RKO (cell line): ENCODE measurements at regions not wholly inside any gene's neighbourhood (a gene's known extent, or its start where the extent isn't known, plus 50 kb on each side); places are given as distances from the start of the nearest gene placed in this dataset.
A peak's percentile ranks its signal among the peaks of the same experiment; 100 is the strongest.
"Not testable (repeated sequence)": the region's sequence is repeated elsewhere in the genome, so short reads cannot be mapped to it uniquely, and the experiment has no call there.

ENCODE experiments used
- DNase-seq: peaks from one replicate; pipeline ENCODE4 v3.0.0-alpha.2; 2016; ENCODE audit warnings: low spot score

DNA sequence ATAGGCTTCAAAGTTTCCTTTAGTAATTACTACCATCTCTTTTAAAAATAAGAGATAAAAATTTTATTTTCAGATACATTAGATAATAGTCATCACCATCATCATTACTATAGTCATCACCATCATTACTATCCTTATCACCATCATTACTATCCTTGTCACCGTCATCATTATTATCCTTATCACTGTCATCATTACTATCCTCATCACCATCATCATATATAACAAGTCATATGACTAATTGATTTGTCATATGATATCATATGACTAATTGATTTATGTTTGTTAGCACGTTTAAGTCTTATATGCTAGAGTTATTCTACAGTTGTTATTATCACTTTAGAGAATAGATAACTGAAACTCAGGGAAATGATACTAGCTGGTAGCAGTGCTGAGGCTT lies 382.1 kb upstream of the CDH18 start:
- peak; percentile 59 for DNase-seq

DNA sequence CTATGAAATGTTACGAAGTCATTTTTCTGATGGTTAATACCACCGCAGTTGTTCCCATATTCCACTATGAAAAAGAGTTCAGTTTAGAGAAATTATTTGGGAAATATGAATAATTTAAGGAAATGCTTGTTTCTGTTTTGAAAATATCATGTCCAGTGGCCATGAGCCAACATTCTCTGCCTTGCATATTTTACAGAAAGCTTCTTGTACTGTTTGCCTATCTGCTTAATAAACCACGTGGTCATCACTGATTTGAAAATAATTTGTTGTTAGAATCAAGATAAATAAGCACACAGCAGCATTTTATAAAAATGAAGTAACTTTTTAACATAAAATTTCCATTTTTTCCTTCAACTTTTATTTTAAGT lies 381.5 kb upstream of the CDH18 start:
- DNase-seq: no peak

DNA sequence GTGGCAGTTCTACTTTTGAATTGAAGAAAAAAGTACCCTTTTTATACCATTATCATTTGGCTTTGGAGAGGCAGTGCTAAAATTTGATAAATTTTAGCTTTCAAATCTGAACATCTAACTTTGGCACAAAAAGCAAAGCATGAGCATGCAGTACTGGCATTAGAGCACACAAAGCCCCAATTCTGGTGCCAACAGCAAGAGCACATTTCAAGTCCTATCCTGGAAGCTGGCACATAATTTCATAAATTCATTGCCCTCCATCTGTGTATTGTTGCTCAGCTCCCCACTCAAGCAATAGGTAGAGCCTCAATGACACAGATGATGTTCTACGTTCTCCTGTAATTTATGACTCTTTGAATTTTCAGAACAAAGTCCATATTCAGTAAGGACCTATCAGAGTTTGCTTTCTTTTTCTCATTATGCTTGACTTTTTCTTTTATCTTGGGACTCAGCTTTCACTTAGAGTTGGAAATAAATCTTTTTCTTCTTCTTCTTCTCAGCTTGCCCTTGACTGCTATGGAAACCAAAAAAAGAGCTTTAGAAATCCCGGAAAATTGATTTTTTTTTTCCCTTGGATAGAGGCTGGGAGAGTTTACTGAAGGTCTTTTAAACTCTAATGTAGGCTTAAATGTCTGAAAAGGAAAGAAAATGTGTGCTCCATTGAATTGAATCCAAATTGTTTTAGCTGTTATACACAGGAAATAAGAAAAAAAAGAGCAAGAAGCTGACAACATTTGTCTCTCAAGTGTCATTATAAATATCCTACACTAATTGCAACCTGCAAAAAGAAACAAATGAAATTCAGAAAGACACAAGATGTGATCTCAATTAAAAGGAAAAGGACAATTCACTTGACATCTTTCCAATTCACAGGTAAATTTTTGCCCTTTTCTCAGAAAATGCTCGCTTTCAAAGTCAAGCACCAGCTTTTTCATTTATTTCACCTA lies 380.8 kb upstream of the CDH18 start:
- DNase-seq: no peak

DNA sequence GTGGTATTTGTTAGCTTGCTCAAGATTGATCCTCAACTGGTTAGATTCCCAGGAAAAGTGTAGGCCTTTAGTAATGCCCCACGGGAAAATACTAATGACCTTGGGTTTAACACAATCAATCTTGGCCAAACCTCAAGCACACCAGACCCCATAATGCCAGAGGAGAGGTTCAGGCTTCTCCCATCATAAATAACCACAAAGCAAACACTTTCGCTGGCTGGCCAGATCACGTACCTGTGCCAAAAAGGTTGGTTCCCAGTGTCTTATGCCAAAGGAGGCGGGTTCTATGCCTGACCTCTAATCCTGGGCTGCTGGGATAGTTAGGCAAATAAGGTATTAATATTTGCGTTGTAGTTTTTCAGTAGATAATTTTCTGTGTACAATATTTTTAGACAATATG lies 379.2 kb upstream of the CDH18 start:
- DNase-seq: no peak

DNA sequence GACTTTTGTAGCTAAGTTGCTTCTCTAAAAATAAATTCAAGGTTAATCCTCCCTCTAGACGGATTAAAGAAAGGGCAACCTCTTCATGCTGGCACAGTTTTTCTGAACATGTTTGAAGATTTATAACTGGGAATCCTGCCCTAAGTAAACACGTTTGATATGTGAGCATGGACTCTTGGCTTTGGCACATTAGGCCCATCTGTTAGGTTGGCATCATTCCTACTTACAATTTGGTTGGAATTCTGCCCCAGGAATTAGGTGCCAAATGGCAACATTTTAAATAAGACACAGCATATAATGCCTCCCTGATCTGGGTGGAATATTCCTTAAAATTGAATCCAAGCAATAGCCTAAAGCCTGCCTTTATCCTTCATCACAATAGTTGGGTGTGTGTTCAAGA lies 372.3 kb upstream of the CDH18 start:
- no peak for DNase-seq

DNA sequence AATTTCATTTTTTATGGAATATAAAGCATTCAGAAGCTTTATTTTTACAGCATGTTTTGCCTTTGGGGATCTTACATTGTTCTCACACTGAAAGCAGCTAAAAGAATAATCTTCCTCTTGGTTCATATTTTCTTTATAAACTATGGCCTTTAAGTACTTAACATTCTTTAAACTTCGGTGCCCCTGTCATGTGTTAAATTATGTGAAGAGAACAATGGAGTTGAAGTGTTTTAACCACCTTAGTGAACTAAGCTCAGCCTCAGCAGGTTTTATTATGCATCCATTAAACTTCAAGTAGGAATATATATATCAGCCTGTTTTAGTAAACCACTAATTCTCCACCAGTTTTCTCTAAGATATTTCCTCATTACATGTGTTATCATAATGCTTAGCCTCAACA lies 371.4 kb upstream of the CDH18 start:
- DNase-seq: no peak

DNA sequence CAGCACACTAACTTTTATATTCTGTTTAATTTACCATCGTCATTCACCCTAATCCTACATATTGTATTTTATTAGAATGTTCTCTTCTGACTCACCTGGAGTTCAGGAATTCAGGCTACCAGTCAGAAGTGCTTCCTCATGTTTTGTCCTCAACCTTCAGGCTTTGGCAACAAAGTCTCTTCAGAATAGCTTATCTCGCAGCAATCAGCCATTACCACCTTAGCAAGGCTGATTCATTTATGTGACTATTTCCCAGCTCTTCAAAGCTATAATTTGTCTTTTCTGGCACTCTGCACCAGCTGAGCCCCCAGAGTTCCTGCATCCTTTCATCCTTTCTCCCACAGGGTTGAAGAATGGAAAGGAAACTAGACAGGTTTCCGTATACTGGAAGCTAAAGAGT lies 365.5 kb upstream of the CDH18 start:
- DNase-seq: no peak

DNA sequence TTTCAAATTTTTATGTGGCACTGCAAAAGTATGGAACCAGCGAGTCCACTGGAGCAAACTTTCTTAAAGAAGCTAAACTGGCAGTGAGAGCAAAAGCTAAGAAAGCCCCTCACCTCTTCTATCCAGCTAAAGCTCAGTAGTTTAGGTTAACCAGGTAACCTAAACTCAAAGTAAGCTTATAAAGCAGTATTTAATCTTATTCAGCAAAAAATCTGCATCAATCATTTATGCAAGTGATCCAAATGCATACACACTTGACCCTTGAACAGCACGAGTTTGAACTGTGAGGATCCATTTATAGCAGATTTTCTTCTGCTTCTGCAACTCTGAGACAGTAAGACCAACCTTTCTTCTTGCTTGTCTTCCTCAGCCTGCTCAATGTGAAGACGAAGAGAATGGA lies 363.8 kb upstream of the CDH18 start:
- no peak for DNase-seq

DNA sequence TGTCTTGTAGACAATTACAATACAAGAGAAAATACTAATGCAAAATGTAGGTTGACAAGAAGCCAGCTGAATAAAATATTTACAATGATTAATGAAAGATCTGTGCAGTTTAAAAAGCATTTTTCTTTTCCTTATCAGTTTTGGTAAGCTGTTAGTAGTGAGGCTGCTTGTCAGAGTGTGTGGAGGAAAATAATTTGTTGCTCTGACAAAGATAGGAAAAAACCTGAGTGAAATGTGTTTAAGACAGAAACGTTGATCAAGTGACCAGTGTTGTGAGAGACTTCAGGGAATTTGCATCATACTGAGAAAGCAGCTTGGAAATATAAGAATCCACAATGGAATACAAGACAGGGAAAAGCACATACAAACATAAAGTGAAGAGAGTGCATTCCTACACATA lies 360.3 kb upstream of the CDH18 start:
- no peak for DNase-seq

DNA sequence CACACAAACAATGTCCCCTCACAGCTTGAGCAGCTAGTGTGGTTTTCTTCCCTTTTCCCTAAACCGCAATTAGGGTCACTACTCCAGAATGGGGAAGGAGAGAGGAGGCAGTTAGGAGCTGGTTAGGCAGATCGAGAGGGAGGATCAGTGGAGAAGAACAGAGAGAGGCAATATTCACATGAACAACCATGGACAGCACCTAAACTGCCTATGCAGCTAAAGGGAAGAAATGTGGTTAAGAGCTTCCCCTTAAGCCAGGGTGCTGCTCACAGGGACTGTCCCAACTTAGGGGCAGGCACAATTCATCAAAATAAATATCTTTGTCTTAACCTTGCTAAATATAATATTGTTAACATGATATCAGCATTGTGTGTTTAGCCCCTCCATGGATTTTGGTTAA lies 359.3 kb upstream of the CDH18 start:
- DNase-seq: no peak

DNA sequence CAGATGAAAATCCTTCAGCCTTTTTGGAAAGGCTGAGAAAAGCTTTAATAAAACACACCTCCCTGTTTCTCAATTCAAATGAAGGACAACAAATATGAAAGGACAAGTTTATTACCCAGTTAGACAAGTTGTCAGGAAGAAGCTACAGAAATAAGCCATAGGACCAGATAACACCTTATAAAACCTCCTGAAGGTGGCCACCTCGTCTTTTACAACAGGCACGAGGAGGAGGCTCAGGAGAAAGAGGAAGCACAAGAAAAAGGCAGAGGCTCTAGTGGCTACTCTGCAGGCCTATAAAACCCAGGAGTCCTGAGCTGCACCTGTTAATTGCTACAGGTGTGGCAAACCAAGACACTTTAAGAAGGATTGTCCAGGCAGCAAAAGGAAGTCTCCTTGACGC lies 352.1 kb upstream of the CDH18 start:
- DNase-seq: no peak

DNA sequence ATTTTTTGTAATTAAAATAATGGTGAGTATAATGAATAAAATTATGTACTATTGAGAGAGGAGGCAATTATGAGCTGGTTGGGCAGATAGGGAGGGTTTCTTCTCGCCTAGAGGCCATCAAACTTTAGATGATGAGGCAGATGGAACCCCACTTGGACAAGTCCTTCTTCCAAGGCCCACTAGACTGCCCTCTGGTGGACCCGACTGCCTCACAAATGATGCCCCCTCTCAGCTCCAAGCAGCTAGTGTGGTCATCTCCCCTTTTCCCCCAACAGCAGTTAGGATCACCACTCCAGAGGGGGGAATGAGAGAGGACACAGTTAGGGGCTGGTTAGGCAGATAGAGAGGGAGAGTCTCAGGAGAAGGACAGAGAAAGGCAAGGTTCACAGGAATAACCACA lies 348.0 kb upstream of the CDH18 start:
- no peak for DNase-seq

DNA sequence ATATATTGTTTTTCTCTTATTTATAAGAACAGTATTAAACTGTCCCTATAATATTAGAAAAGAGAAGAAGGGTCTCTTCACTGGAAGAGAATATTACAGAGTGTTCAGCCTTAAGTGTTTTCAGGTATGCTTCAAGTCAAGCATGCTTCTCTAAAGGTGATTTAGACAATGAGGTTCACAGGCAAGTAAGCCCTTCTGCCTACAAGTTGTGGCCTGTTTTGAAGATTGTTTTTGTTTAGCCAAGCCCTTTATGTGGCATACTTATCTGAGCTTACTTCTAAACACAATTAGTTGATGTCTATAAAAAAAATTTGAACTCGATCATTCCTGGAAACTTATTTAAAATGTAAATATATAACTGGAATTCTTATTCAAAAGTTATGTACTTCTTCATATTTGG lies 343.8 kb upstream of the CDH18 start:
- no peak for DNase-seq

DNA sequence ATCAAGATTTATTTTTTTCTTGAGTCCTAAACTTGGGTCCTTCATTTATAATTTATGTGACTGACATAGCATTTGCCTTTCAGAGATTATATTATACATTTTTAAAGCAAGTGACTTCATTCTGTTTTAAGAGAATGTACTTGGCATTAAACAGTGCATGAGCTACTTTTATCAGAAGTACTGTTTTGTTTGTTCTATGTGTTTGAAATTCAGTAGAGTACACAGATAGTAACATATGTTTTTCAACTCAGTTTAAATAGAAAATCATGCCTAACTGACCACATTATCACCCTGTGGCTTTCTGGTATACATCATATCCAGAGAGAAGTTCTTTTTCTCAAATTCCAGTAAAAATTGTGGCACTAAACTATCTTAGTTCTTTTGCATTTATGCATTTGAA lies 335.3 kb upstream of the CDH18 start:
- no peak for DNase-seq

DNA sequence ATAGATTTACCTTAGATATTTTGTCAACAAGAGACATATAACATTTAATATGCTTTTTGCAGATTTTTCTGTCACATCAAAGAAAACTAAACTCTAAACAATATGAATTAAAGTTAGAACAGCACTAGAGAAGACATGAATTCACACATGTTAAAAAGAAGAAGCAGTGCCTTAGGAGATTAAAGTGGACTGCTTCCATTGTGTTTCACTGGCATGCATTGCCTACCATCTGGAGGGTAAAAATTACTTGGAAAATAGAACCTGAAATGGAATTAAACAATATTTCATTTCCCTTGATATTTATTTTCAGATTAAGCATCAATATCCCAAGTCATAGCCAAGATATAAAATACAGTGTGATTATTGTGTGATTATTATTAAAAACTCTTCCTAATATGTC lies 319.4 kb upstream of the CDH18 start:
- DNase-seq: no peak

DNA sequence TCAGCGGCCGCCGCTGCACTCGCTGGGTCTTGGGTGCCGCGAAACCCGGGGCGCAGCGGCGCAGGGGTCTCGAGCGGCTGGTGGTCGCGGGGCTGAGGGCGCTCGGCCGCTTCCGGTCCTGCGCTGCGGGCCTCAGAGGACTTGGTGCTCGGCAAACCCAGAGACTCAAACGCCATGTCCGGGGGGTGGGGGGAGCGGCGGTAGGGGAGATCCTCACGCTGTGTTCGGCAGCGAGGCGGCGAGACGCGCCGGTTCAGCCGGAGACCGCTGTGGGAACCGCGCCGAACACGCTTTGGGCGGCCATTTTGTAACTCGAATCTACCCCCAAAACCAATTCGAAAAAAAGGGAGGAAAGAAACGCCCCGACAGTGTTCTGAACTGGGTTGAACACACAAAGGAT lies 317.5 kb upstream of the CDH18 start:
- DNase-seq: no peak

DNA sequence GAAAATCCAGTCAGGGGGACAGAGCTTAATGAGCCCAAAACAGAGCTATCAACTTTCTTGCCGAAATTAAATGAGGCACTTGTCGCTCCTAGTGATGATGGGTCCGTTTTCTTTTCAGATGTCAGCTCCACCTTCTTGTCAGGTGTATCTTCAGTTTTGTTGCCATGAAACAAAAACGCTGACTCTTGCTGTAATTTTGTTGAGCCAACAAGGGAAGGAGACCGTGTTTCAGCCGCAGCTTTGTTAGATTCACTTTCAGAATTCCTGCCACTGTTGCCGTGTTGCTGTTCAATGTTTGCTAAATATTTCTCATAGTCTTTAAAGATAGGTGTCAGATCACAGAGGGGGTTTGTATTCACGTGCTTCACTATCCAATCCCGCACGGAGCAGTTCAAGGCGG lies 316.6 kb upstream of the CDH18 start:
- not testable (repeated sequence) for DNase-seq

DNA sequence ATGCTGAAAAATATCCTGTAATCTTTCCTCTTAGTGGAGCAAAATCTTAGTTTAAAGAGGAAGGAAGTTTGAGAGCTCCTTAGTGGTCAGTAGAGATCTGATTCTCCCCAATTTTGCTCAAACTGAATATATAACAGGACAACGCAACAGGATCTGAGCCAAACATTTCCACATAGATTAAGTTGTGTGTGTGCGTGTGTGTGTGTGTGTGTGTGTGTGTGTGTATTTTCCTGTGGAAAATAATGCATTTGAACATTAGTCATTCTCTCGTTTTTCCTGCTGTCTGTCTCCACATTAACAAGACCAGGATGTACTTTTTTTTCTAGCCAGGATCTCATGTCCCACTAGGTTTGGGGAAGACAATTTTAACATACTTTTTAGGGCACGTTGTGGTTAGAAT lies 312.1 kb upstream of the CDH18 start:
- DNase-seq: no peak

DNA sequence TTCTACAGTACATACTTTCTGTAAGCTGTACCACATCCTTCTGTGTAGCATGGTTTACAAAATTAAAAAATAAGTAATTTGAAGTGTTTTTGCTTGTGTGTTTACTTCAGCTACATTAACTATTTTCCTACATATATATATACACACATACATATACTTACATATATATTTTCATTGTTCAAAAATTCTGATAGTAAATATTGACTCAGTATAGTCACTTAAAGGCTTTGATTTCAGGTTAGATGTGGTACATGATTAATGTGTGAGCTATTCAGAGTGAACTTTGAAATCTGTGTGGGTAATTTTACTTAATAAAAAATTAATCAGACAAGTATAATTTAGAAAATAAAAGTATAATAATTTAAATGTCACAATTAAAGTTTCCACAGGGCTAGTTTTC lies 306.7 kb upstream of the CDH18 start:
- DNase-seq: no peak

DNA sequence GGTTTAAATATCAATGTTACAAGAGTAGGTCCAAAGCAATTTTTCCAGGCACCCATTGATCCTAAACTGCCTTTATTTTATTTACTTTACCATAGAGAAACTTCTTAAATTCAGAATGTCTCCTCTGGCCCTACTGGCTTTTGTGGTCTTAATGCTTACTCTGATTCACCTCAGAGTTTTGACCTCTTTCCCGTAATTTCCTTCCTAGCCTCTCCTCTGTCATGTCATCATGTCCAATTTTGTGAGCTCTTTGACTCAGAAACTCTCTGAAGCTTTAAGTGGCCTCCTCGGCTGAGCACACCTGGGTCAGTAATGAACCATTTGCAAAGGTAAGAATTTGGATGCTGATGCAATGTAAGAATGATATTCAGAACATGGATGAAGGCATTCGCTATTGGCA lies 303.8 kb upstream of the CDH18 start:
- DNase-seq: no peak

DNA sequence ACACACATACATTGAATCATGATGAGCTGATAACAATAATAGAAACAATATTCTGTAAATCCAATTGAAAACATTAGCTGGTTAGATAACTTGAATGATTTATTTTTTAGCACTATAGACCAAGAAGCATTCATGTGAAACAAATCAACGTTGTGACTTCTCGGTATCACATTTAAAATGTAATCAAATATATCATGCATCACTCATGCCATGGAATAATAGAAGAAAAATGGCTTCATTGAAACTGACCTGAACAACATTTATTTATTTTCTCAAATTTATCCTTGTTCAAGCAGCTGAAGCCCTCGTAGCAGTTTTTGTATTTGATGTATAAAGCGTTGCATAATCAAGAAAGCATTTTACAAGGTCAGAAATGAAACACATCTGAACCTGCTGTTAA lies 299.6 kb upstream of the CDH18 start:
- DNase-seq: no peak

DNA sequence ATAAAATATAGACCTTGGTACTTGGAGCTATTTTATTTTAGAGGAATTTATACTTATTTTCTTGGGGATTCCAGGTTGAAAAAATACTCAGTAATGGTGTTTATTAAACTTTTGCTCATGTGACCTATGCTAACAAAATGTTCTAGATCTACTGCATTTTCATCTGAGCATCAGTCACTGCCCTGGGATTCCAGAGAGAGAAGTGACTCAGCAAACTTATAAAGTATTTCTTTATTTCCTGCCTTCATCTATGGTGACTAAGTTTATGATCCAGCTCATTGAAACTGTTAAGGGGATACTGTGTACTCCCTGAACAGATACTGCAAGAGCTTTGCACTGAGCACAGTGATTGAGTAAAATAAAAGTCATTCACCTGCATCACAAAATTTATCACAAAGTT lies 298.5 kb upstream of the CDH18 start:
- DNase-seq: peak; percentile 83

DNA sequence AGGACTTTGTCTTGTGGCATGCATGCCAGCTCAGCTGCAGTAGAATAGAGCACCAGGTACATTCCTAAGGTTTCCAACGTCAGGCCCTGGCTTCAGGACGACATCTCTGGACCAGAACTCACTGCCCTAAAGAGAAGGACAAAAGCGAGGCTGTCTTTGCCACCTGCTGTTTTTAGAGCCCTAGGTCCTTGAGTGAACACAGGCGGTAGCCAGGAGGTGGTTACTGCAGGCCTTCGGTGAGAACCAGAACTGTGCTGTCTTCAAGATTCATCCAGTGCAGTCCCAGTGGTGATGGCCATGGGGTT lies 288.9 kb upstream of the CDH18 start:
- no peak for DNase-seq
